Coronary artery (tissue), 2 donors: ENCODE measurements at regions not wholly inside any gene's neighbourhood (a gene's known extent, or its start where the extent isn't known, plus 50 kb on each side); places are given as distances from the start of the nearest gene placed in this dataset.

ENCODE experiments used
- DNase-seq: peaks from one replicate; pipeline ENCODE4 v3.0.0-alpha.2; 2017; ENCODE audit warnings: low spot score
- H3K27ac ChIP-seq, 2 donors: fragments of 200-600 bp; sonication (generic); one replicate each; pipeline ENCODE4 v1.5.1; 2016 to 2019
- H3K4me3 ChIP-seq: fragments of 200-600 bp; sonication (generic); 2 replicates; pipeline ENCODE4 v1.5.1; 2016; ENCODE audit warnings: mild to moderate bottlenecking, moderate library complexity
- CTCF ChIP-seq: fragments of 200-600 bp; sonication (generic); IDR thresholded peaks from one replicate; pipeline ENCODE4 v1.5.1; 2019; ENCODE audit warnings: antibody characterized with exemption

- Histone ChIP-seq H3K4me3 (no peak overlapping the region), H3K27ac (no peak overlapping the region)
- no peak for DNase-seq
- TF ChIP-seq CTCF, result no peak
Observed at GRCh38 chr16:8293413-8293812, 296.9 kb downstream of the TMEM114 start.

GRCh38 chr16:8292271-8292670 is 298.0 kb downstream of the TMEM114 start:
- Histone ChIP-seq H3K4me3 (no peak overlapping the region), H3K27ac (no peak overlapping the region)
- no peak for DNase-seq
- no peak for TF ChIP-seq CTCF

GRCh38 chr16:8286348-8286747 is 304.0 kb downstream of the TMEM114 start:
- DNase-seq, result no peak
- no peak for TF ChIP-seq CTCF
- H3K4me3 ChIP-seq, result no peak overlapping the region
- no peak overlapping the region for H3K27ac ChIP-seq

GRCh38 chr16:8283195-8283594 is 307.1 kb downstream of the TMEM114 start:
- no peak overlapping the region for H3K27ac ChIP-seq
- no peak overlapping the region for H3K4me3 ChIP-seq
- DNase-seq, result no peak
- no peak for TF ChIP-seq CTCF

GRCh38 chr16:8278031-8278580 is 312.2 kb downstream of the TMEM114 start:
- Histone ChIP-seq H3K4me3 (no peak overlapping the region), H3K27ac (no peak overlapping the region)
- TF ChIP-seq CTCF, result no peak
- no peak for DNase-seq

GRCh38 chr16:8271344-8271743 is 319.0 kb downstream of the TMEM114 start:
- Histone ChIP-seq H3K4me3 (no peak overlapping the region), H3K27ac (no peak overlapping the region)
- DNase-seq, result no peak
- no peak for TF ChIP-seq CTCF

- no peak overlapping the region for H3K27ac ChIP-seq
- DNase-seq, result no peak
- TF ChIP-seq CTCF, result no peak
- no peak overlapping the region for H3K4me3 ChIP-seq
Observed at GRCh38 chr16:8262299-8262698, 328.0 kb downstream of the TMEM114 start.
